Activated naive CD4-positive, alpha-beta T cell treated with anti-CD3 and anti-CD28 coated beads, Interleukin-2, amount 50 U/mL, for 72 hours (primary cell): ENCODE measurements at regions not wholly inside any gene's neighbourhood (a gene's known extent, or its start where the extent isn't known, plus 50 kb on each side); places are given as distances from the start of the nearest gene placed in this dataset.

Source experiments
- ATAC-seq, 2 donors: fragments of 150-1000 bp; cut with Tn5 transposase; 2 replicates each; pipeline ENCODE4 v1.10.0; 2021; ENCODE audit warnings: mild to moderate bottlenecking in 2 of 2, moderate library complexity in 2 of 2
- DNase-seq, 2 donors: peaks; one replicate each; pipeline ENCODE4 v3.0.0; 2021 to 2022; ENCODE audit warnings: low spot score in 2 of 2
- H3K27ac Mint-ChIP-seq, 2 donors: one replicate each; pipeline ENCODE4 v1.8.0; 2022; ENCODE audit warnings: mild to moderate bottlenecking in 2 of 2, mixed read lengths in 2 of 2
- H3K36me3 Mint-ChIP-seq, 2 donors: one replicate each; pipeline ENCODE4 v1.8.0; 2022; ENCODE audit warnings: mixed read lengths in 2 of 2
- H3K9me3 Mint-ChIP-seq, 2 donors: one replicate each; pipeline ENCODE4 v1.8.0; 2022; ENCODE audit warnings: mixed read lengths in 2 of 2

- ATAC-seq (no peak), DNase-seq (no peak)
- Mint-ChIP-seq H3K27ac (no peak overlapping the region), H3K36me3 (peaks cover 0 to under 1% of the 10 kb centered on the region in 2 donors), H3K9me3 (no peaks in the 10 kb centered on the region)
Measured at GRCh38 chr1:184283999-184284398, 102.8 kb upstream of the C1orf21 start.

- peaks cover 0 to 2% of the 10 kb centered on the region in 2 donors for H3K9me3 Mint-ChIP-seq
- no peak for ATAC-seq
- peaks cover 0 to 5% of the 10 kb centered on the region in 2 donors for H3K36me3 Mint-ChIP-seq
- no peak for DNase-seq
- H3K27ac Mint-ChIP-seq = no peak overlapping the region
Measured at GRCh38 chr1:184284900-184285299, 101.9 kb upstream of the C1orf21 start.

GRCh38 chr1:184285401-184286087 is 101.3 kb upstream of the C1orf21 start:
- Mint-ChIP-seq H3K36me3 (peaks cover 0 to 9% of the 10 kb centered on the region in 2 donors), H3K9me3 (peaks cover under 1 to 6% of the 10 kb centered on the region in 2 donors), H3K27ac (no peak overlapping the region)
- no peak for DNase-seq
- ATAC-seq = no peak

GRCh38 chr1:184287001-184287400 is 99.8 kb upstream of the C1orf21 start:
- DNase-seq (no peak), ATAC-seq (no peak)
- Mint-ChIP-seq H3K27ac (no peak overlapping the region), H3K36me3 (peaks cover 0 to 9% of the 10 kb centered on the region in 2 donors), H3K9me3 (peaks cover 7 to 9% of the 10 kb centered on the region in 2 donors)

- Mint-ChIP-seq H3K36me3 (peaks cover 0 to 9% of the 10 kb centered on the region in 2 donors), H3K9me3 (peaks cover 9 to 11% of the 10 kb centered on the region in 2 donors), H3K27ac (no peak overlapping the region)
- ATAC-seq (no peak), DNase-seq (no peak)
Measured at GRCh38 chr1:184289825-184290550, 96.8 kb upstream of the C1orf21 start.

- DNase-seq (no peak), ATAC-seq (no peak)
- no peak overlapping the region for H3K27ac Mint-ChIP-seq
- peaks cover 9 to 11% of the 10 kb centered on the region in 2 donors for H3K9me3 Mint-ChIP-seq
- peaks cover 0 to 9% of the 10 kb centered on the region in 2 donors for H3K36me3 Mint-ChIP-seq
Measured at GRCh38 chr1:184291701-184292100, 95.1 kb upstream of the C1orf21 start.

GRCh38 chr1:184292101-184292500 is 94.7 kb upstream of the C1orf21 start:
- no peak overlapping the region for H3K27ac Mint-ChIP-seq
- DNase-seq = no peak
- H3K9me3 Mint-ChIP-seq = peaks cover 9 to 11% of the 10 kb centered on the region in 2 donors
- no peak for ATAC-seq
- peaks cover 0 to 9% of the 10 kb centered on the region in 2 donors for H3K36me3 Mint-ChIP-seq

GRCh38 chr1:184294101-184294500 is 92.7 kb upstream of the C1orf21 start:
- no peak for ATAC-seq
- peaks cover 9 to 11% of the 10 kb centered on the region in 2 donors for H3K9me3 Mint-ChIP-seq
- H3K36me3 Mint-ChIP-seq = peaks cover 0 to 8% of the 10 kb centered on the region in 2 donors
- H3K27ac Mint-ChIP-seq = no peak overlapping the region
- no peak for DNase-seq

GRCh38 chr1:184296466-184297243 is 90.2 kb upstream of the C1orf21 start:
- DNase-seq (no peak), ATAC-seq (no peak)
- Mint-ChIP-seq H3K36me3 (no peaks in the 10 kb centered on the region), H3K27ac (no peak overlapping the region), H3K9me3 (peaks cover 0 to 5% of the 10 kb centered on the region in 2 donors)

- no peak for DNase-seq
- no peaks in the 10 kb centered on the region for H3K36me3 Mint-ChIP-seq
- no peak overlapping the region for H3K27ac Mint-ChIP-seq
- peaks cover 0 to under 1% of the 10 kb centered on the region in 2 donors for H3K9me3 Mint-ChIP-seq
- no peak for ATAC-seq
Measured at GRCh38 chr1:184297244-184297750, 89.5 kb upstream of the C1orf21 start.

GRCh38 chr1:184298440-184299405 is 88.1 kb upstream of the C1orf21 start:
- Mint-ChIP-seq H3K9me3 (peaks cover 0 to 4% of the 10 kb centered on the region in 2 donors), H3K27ac (no peak overlapping the region), H3K36me3 (no peaks in the 10 kb centered on the region)
- ATAC-seq (no peak), DNase-seq (no peak)

- no peaks in the 10 kb centered on the region for H3K36me3 Mint-ChIP-seq
- ATAC-seq = no peak
- no peak overlapping the region for H3K27ac Mint-ChIP-seq
- peaks cover 0 to 4% of the 10 kb centered on the region in 2 donors for H3K9me3 Mint-ChIP-seq
- DNase-seq = no peak
Measured at GRCh38 chr1:184299406-184299790, 87.4 kb upstream of the C1orf21 start.

- no peaks in the 10 kb centered on the region for H3K36me3 Mint-ChIP-seq
Measured at GRCh38 chr1:184299796-184300195, 87.0 kb upstream of the C1orf21 start.

GRCh38 chr1:184300446-184300845 is 86.4 kb upstream of the C1orf21 start:
- DNase-seq (no peak), ATAC-seq (no peak)
- no peaks in the 10 kb centered on the region for H3K36me3 Mint-ChIP-seq
- H3K27ac Mint-ChIP-seq = no peak overlapping the region
- H3K9me3 Mint-ChIP-seq = peaks cover 0 to 4% of the 10 kb centered on the region in 2 donors

More at GRCh38 chr1:184299796-184300195, 87.0 kb upstream of the C1orf21 start:
- ATAC-seq (no peak), DNase-seq (no peak)
- peaks cover 0 to 4% of the 10 kb centered on the region in 2 donors for H3K9me3 Mint-ChIP-seq
- no peak overlapping the region for H3K27ac Mint-ChIP-seq

- Mint-ChIP-seq H3K9me3 (peaks cover 0 to 4% of the 10 kb centered on the region in 2 donors), H3K27ac (no peak overlapping the region), H3K36me3 (no peaks in the 10 kb centered on the region)
- ATAC-seq (no peak), DNase-seq (no peak)
Measured at GRCh38 chr1:184301227-184301626, 85.6 kb upstream of the C1orf21 start.

GRCh38 chr1:184302346-184302745 is 84.5 kb upstream of the C1orf21 start:
- ATAC-seq (no peak), DNase-seq (no peak)
- Mint-ChIP-seq H3K27ac (no peak overlapping the region), H3K9me3 (peaks cover 0 to 4% of the 10 kb centered on the region in 2 donors), H3K36me3 (no peaks in the 10 kb centered on the region)
